Activated T-helper 1 cell treated with anti-CD3 and anti-CD28 coated beads, Interleukin-12 subunit alpha, Interleukin-12 subunit beta, Interleukin-2, Interleukin-4 antibody, amounts not matched to agents 30 ng/mL and 10 ng/mL and 1 ng/mL, durations not matched to agents 14 hours and 24 hours and 36 hours (primary cell): ENCODE measurements at regions not wholly inside any gene's neighbourhood (a gene's known extent, or its start where the extent isn't known, plus 50 kb on each side); places are given as distances from the start of the nearest gene placed in this dataset.

Source experiments
- DNase-seq: peaks from one replicate; pipeline ENCODE4 v3.0.0; 2021; ENCODE audit warnings: low spot score
- H3K27ac Mint-ChIP-seq: one replicate; pipeline ENCODE4 v1.8.0; 2021; ENCODE audit warnings: mild to moderate bottlenecking, mixed read lengths
- H3K27me3 Mint-ChIP-seq: one replicate; pipeline ENCODE4 v1.8.0; 2022; ENCODE audit warnings: mild to moderate bottlenecking, moderate library complexity, mixed read lengths; ENCODE audit not compliant: insufficient read depth
- H3K36me3 Mint-ChIP-seq: one replicate; pipeline ENCODE4 v1.8.0; 2021; ENCODE audit warnings: low read depth, mixed read lengths
- H3K4me1 Mint-ChIP-seq: one replicate; pipeline ENCODE4 v1.8.0; 2021; ENCODE audit warnings: low read depth, mixed read lengths
- H3K4me3 Mint-ChIP-seq: one replicate; pipeline ENCODE4 v1.8.0; 2021; ENCODE audit warnings: mild to moderate bottlenecking, moderate library complexity, mixed read lengths
- H3K9me3 Mint-ChIP-seq: one replicate; pipeline ENCODE4 v1.8.0; 2021; ENCODE audit warnings: mixed read lengths
- intact Hi-C: fragments of 100-400 bp; cut with micrococcal nuclease; formaldehyde crosslinking; loops from one replicate; pipeline ENCODE4 v1.15.1; 2024

DNA sequence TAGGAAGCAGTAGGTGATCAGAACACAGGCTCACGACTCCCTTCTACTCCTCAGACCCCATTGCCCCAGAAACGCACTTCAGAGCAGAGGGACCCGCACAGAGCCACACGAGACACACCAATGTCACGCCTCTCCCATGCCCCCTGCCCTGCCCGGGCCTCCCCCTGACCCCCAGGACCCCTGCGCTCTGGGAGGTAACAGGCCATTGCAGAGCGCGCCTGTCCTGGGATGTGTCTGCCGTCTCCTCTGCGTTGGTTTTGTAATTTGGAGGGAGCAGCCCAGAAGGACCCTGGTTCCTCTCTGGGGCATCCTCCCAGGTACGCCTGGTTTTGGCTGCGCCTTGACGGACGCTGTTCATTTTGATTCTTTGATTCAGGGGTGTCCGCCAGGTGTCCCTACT is 85.4 kb downstream of the UNCX start:
- Mint-ChIP-seq H3K4me1 (no peaks in the 10 kb centered on the region), H3K36me3 (no peaks in the 10 kb centered on the region), H3K27ac (no peak overlapping the region), H3K4me3 (no peak overlapping the region), H3K9me3 (no peaks in the 10 kb centered on the region), H3K27me3 (no peaks in the 10 kb centered on the region)
- DNase-seq: no peak
- intact Hi-C loops: no loop called here

DNA sequence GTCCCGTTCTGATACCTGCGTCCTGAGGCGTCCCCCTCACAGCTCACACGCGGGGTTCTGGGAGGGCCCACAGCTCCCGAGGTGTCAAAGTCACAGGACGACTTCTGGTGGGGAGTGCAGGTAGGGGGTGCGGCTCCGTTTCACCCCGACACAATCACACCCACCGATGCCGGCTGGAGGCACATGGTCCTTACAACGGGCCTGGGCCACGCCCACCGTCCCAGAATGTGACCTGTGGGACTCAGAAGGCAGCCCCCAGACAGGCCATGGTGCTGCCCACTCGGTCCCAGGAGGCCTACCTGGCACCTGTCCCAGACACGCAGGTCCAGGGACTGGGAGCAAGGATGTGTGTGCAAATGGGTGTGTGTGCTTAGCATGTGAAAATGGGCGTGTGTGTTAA is 86.0 kb downstream of the UNCX start:
- no peak overlapping the region for H3K4me3 Mint-ChIP-seq
- intact Hi-C loops: no loop called here
- no peaks in the 10 kb centered on the region for H3K9me3 Mint-ChIP-seq
- H3K27me3 Mint-ChIP-seq: peaks cover 3% of the 10 kb centered on the region
- no peak overlapping the region for H3K27ac Mint-ChIP-seq
- DNase-seq: no peak
- no peaks in the 10 kb centered on the region for H3K4me1 Mint-ChIP-seq
- H3K36me3 Mint-ChIP-seq: no peaks in the 10 kb centered on the region

DNA sequence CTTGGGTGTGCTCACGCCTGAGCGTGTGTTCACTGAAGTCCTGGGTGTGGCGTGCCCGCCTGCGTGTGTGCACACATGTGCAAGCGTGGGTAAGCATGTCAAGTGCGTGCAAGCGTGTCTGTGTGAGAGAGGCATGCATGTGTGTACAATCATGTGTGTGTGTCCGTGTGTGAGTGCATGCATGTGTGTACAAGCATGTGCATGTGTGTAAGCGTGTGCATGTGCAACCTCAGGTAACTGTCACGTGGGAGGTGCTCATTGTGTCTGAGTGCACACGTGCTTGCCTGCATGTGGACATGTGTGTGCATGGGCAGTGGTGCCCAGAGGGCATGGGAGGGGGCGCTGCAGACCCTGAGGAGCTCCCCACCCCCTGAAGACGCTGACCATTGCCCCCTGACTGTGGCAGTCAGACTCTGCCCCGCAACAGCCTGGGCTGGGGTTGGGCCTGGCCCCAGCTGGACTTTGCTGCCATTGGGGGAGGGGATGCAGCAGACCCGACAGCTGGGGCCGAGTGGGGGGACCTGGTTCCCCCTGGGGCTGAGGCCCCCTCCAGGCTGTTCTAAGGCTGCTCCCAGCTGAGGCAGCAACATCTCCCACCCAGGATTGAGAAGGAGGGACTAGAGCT is 88.1 kb downstream of the UNCX start:
- H3K9me3 Mint-ChIP-seq: no peaks in the 10 kb centered on the region
- H3K4me1 Mint-ChIP-seq: no peaks in the 10 kb centered on the region
- no peak overlapping the region for H3K4me3 Mint-ChIP-seq
- no peaks in the 10 kb centered on the region for H3K36me3 Mint-ChIP-seq
- H3K27ac Mint-ChIP-seq: no peak overlapping the region
- DNase-seq: no peak
- intact Hi-C loops: no loop called here
- peaks cover 3% of the 10 kb centered on the region for H3K27me3 Mint-ChIP-seq

DNA sequence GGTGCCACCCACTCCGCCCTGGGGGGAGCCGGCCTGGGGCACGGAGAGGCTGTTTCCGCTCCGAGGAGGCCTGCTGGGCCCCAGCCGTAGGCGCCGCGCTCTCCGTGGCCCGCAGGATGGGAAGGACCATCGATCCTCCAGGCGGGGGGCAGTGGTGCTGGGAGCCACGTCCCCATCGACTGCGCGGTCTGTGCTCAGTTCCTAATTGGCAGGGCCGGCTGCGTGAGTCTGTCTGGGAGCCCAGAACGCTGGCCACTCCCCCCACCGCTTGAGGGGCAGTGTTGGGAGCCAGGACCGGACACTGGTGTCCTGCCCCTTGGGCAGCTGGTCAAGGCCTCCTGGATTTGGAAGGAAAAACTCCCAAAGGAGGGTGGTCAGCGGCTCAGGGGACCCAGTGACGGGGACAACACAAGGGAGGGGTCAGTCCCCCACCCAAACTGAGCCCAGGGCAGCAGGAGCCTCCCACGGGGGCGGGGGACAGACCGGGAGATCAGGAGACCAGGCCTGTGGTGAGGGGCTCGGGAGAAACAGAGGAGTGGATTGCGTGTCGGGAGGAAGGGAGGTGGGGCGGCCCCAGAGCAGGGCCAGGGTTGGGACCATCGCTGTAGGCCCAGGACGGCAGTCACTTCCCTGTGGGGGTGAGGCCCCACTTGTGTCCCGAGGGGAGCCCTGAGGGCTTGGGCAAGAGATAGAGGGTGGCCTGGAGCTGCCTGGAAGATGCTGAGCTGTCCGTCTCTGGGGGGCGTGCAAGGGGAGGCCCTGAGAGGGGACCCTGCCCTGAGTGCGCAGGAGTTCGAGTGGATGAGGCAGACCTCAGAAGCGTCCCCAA is 89.0 kb downstream of the UNCX start:
- peaks cover 3% of the 10 kb centered on the region for H3K27me3 Mint-ChIP-seq
- no peak overlapping the region for H3K27ac Mint-ChIP-seq
- intact Hi-C loops: no loop called here
- DNase-seq: no peak
- H3K4me3 Mint-ChIP-seq: no peak overlapping the region
- no peaks in the 10 kb centered on the region for H3K9me3 Mint-ChIP-seq
- no peaks in the 10 kb centered on the region for H3K36me3 Mint-ChIP-seq
- H3K4me1 Mint-ChIP-seq: no peaks in the 10 kb centered on the region

DNA sequence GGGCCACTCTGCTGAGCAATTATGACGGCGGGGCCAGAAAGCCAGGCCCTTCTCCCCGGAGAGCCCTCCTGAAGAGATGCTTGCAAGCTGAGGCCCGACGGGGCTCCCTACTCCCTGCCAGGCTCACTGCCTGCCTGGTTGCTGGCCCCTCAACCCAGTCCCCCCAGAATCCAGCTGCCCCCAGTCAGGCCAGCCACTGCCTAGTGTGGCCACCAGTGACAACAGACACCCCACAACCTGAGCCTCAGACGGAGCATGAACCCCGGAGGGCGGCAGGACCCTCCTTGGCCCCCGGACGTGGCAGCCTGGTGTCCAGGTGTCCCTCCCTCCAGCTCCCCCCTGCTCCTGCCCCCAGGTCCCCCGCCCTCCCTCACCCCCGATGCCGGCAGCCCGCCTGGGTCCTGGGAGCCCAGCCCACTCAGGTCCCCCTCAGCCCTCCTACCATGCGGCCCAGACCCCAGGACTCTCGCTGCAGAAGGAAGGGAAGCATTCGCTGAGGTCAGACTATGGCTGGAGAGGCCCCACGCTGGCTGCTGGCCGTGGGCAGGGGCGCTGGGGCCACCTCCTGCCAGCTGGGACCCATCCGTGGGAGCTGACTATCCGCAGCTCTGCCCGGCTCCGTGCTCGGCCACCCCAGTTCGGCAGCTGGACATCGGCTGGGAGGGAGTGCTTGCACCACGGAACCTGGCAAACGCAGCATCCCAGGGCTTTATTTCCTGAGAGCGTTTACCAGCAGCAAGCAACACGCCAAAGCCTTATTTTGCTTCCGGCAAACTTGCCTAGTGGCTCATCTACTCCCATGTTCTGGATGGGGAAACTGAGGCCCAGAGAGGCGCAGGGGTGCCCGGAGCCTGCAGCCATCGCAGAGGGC is 89.8 kb downstream of the UNCX start:
- DNase-seq: no peak
- no peak overlapping the region for H3K27ac Mint-ChIP-seq
- no peak overlapping the region for H3K4me3 Mint-ChIP-seq
- no peaks in the 10 kb centered on the region for H3K36me3 Mint-ChIP-seq
- intact Hi-C loops: no loop called here
- H3K4me1 Mint-ChIP-seq: no peaks in the 10 kb centered on the region
- peaks cover 3% of the 10 kb centered on the region for H3K27me3 Mint-ChIP-seq
- no peaks in the 10 kb centered on the region for H3K9me3 Mint-ChIP-seq

DNA sequence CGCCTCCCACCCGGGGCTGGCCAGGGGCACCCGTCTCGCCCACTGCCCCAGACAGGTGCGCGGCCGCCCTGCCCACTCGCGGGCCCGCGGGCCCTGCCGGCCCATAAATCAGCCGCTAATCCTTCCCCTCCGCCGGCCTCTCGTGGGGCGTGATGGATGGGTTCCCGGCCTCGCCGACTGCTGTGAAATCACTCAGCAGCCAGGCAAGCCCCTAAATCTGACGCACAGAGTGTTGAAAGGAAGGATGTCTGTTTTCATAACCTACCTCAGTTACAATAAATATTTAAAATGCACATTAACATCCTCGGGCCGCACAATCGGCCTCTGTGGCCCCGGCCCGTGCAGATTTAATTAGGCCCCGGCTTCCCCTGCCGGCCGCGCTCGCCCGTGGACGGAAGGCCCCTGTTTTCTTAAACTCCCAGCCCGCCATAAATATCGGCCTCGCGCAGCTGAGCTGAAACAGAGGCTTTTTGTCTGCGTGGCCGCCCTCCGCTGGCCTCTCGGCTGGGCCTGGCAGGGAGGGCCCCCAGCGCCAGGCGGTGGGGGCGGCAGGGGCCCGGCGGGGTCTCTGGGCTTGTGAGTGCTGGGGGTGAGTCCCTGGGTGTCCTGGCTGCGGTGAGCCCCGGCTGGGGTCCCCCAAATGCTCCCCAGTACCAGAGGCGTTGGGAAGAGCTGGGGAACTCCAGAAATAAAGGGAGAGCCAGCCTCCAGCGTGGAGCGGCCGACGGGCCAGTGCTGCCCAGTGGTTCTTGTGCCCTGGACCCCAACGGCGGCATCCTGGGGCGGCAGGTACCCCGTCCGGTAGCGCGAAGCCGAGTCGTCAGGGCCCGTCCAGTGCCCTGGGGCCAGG is 90.7 kb downstream of the UNCX start:
- Mint-ChIP-seq H3K27me3 (peaks cover 3% of the 10 kb centered on the region), H3K4me1 (no peaks in the 10 kb centered on the region), H3K9me3 (no peaks in the 10 kb centered on the region), H3K36me3 (no peaks in the 10 kb centered on the region), H3K27ac (no peak overlapping the region), H3K4me3 (no peak overlapping the region)
- no peak for DNase-seq
- intact Hi-C loops: no loop called here

DNA sequence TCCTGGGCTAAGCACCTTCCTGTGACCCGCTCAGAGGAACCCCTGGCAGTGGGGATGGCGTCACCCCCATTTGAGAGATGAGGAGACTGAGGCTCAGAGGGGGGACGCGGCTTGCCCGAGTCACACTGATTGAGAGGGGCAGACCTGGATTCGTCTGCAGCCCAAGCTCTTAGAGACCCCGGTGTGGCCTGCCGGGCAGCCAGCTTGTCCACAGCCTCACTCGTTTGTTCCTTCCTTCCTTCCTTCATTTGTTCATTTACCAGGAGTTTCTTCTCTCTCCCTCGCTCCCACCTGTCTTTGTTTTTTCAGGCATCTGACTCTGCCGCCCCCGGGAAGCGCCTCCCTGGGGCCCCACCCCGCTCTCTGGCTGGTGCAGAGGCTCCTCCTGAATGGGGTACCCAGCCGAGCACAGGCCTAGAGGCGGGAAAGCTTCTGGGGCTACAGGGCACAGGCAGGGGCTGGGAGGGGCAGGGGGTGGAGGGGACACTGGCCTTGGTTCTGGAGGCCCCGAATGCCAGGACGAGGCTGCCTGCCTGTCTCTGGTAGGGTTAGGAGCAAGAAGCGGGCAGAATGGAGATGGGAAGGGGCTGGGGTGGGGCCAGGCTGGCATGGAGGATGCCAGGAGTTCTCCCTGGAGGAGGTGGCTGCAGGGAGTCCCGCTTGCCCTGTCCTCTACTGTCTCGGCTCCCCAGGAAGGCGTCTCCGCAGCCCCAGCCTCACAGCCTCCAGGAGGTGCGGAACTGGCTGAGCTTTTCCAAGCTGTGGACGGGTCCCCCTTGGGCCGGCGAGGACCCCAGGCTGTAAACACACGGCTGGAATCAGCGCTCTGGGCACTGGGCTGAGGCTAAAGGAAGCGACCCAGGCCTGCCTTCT is 91.6 kb downstream of the UNCX start:
- DNase-seq: no peak
- Mint-ChIP-seq H3K27me3 (peaks cover 3% of the 10 kb centered on the region), H3K4me1 (no peaks in the 10 kb centered on the region), H3K27ac (no peak overlapping the region), H3K9me3 (no peaks in the 10 kb centered on the region), H3K4me3 (no peak overlapping the region), H3K36me3 (no peaks in the 10 kb centered on the region)
- intact Hi-C loops: no loop called here

DNA sequence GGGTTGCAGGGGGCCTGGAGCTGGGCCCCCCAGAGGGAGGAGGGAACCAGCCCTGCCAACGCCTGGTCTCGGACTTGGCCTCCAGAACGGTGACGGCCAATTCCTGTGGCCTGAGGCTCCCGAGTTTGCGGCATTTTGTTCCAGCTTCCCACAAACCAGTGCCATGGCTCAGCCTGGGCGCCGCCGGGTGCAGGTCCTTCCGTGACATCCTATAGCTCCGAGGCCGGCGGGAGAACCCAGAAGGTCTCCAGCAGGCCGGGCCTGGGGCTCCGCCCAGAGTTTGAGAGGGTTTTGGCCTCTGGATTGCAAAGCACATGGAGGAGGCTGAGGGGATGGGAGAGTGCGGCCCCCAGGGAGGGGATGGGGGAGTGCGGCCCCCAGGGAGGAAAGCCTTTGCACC is 92.6 kb downstream of the UNCX start:
- no peak overlapping the region for H3K27ac Mint-ChIP-seq
- H3K36me3 Mint-ChIP-seq: no peaks in the 10 kb centered on the region
- DNase-seq: no peak
- no peaks in the 10 kb centered on the region for H3K4me1 Mint-ChIP-seq
- H3K4me3 Mint-ChIP-seq: no peak overlapping the region
- intact Hi-C loops: no loop called here
- no peaks in the 10 kb centered on the region for H3K9me3 Mint-ChIP-seq
- peaks cover 4% of the 10 kb centered on the region for H3K27me3 Mint-ChIP-seq

DNA sequence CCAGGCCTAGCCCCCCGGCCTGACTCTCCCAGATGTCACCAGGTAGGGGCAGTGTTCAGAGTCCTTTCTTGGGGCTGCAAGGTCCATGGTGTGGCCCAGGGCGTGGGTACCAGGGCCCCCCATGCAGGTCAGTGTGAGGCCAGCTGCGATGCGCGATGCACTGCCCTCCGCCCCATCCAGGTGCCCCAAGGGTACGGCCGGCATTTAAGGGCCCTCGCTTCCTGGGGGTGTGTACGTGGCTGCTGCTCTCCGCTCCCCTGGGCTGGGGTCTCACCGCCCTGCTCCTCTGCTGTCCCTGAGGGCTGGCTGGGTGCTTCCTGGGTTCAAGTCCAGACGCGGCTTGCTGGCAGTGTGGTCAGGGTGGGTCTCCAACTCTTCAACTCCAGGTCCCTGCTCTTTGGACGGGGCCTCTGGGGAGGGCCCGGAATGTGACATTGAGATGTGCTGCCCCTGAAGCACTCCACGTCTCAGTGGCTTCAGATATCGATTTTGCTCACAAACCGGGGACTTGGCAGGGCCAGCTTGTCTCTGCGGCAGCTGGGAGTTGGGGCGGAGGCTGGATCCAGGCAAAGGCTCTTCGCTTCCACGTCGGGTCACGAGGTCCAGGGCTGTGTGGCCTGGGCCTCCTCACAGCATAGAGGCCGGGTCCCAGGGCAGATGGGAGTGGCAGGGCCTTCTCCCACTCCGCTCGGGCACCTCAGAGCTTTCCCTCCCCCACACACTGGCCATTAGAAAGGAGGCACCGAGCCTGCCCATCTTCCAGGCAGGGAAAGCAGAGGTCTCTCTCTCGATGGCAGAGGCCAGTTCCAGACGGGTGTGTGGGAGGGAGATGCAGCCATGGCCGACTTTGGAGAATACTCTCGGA is 93.2 kb downstream of the UNCX start:
- H3K27me3 Mint-ChIP-seq: peaks cover 4% of the 10 kb centered on the region
- intact Hi-C loops: no loop called here
- no peaks in the 10 kb centered on the region for H3K4me1 Mint-ChIP-seq
- no peak overlapping the region for H3K27ac Mint-ChIP-seq
- H3K36me3 Mint-ChIP-seq: no peaks in the 10 kb centered on the region
- no peaks in the 10 kb centered on the region for H3K9me3 Mint-ChIP-seq
- DNase-seq: no peak
- no peak overlapping the region for H3K4me3 Mint-ChIP-seq

DNA sequence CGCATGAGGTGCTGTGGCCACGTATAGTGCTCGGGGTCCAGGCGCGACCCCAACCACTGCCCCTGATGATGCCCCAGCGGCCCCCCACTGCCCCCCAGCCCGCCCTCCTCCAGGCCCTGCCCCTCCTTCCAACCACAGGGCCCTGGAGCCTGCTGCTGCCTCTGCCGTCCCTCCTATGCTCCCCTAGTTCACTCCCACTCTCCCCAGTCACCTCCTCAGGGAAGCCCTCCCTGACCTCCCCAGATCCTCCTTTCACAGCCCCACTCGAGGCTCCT is 93.8 kb downstream of the UNCX start:
- H3K27me3 Mint-ChIP-seq: peaks cover 4% of the 10 kb centered on the region
- H3K4me1 Mint-ChIP-seq: no peaks in the 10 kb centered on the region
- no peak overlapping the region for H3K4me3 Mint-ChIP-seq
- no peak overlapping the region for H3K27ac Mint-ChIP-seq
- no peaks in the 10 kb centered on the region for H3K36me3 Mint-ChIP-seq
- intact Hi-C loops: no loop called here
- no peaks in the 10 kb centered on the region for H3K9me3 Mint-ChIP-seq
- DNase-seq: no peak

DNA sequence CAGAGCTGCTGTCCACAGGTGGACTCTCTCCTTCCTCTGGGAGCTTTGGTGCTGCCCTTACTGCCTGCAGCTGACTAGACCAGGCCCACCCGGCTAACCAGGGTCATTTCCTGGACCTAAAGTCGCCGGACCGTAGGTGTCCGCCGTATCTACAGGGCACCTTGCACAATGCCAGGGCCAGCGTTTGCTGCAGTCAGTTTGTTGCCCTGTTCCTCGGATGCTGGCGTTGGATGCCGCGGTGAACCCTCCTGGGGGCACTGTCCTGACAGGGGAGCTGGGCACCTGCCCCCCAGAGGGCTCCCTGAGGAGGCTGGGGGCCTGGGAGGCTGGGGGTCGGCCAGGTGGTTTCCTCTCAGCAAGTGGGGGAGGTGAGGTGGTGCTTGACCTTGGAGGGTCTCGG is 96.6 kb downstream of the UNCX start:
- Mint-ChIP-seq H3K4me3 (no peak overlapping the region), H3K4me1 (no peaks in the 10 kb centered on the region), H3K27ac (no peak overlapping the region), H3K9me3 (no peaks in the 10 kb centered on the region), H3K27me3 (peaks cover 3% of the 10 kb centered on the region), H3K36me3 (no peaks in the 10 kb centered on the region)
- intact Hi-C loops: no loop called here
- no peak for DNase-seq
